ENCODE measurements at regions not wholly inside any gene's neighbourhood (a gene's known extent, or its start where the extent isn't known, plus 50 kb on each side); places are given as distances from the start of the nearest gene placed in this dataset.
"Not testable (repeated sequence)": the region's sequence is repeated elsewhere in the genome, so short reads cannot be mapped to it uniquely, and the experiment has no call there.

DNA sequence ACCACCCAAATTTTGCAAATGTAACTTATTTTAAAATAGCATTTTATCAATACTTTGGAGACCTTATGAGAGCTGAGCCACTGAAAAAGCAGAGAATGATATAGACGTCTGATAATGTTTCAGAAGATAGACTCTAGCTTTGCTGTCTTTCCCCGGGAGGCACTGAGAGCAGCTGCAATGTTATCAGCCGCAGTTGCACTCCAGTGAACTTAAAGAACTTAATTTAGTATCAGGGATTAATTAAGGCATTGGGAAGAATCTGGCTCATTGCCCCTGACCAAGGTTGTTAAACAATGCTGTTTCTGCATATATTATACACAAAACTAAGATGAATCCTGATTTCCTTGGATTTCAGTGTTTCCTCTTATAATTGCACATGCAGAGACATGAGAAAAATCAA is 75.7 kb upstream of the SGCG start:
- Histone ChIP-seq H3K36me3 (ENCODE audit: low read depth) (no peaks in the 10 kb centered on the region), H4K20me1 (ENCODE audit: insufficient read depth) (no peaks in the 10 kb centered on the region), H3K4me1 (replicated peaks; ENCODE audit: insufficient read depth) (no peaks in the 10 kb centered on the region), H3K79me2 (ENCODE audit: low read depth) (no peaks in the 10 kb centered on the region), H3K9me2 (ENCODE audit: insufficient read depth) (no peaks in the 10 kb centered on the region), H3K4me2 (no peak overlapping the region), H3K27ac (no peak overlapping the region), H3F3A (ENCODE audit: insufficient read depth, low read depth) (no peaks in the 10 kb centered on the region), H2AFZ (no peak overlapping the region), H3K27me3 (ENCODE audit: insufficient read depth, low read depth) (peaks cover 68% of the 10 kb centered on the region), H3K9me3 (ENCODE audit: insufficient read depth, low read depth) (no peaks in the 10 kb centered on the region), H3K4me3 (no peak overlapping the region)
- TF ChIP-seq EZH2 (IDR thresholded peaks at IDR 0.05; ENCODE audit: low read depth) (no peak), CTCF (conservative IDR thresholded peaks at IDR 0.05) (no peak)
- no TSS peak for BruUV-seq (replicated peaks)
- CTCF ChIA-PET: no interaction called here
- POLR2A ChIA-PET (ENCODE audit: unreplicated experiment): no interaction called here
- DNase-seq: no peak
- intact Hi-C loops (cut with micrococcal nuclease; ENCODE audit: unreplicated experiment): no loop called here

DNA sequence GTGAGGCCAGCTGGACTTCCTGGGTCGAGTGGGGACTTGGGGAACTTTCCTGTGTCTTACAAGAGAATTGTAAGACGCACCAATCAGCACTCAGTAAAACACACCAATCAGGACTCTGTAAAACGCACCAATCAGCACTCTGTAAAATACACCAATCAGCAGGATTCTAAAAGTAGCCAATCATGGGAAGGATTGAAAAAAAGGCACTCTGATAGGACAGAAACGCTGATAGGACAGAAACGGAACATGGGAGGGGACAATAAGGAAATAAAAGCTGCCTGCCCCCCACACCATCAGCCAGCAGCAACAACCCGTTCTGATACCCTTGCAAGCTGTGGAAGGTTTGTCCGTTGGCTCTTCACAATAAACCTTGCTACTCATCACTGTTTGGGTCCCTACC is 73.1 kb upstream of the SGCG start:
- no peaks in the 10 kb centered on the region for H3K9me2 ChIP-seq (ENCODE audit: insufficient read depth)
- peaks cover 69% of the 10 kb centered on the region for H3K27me3 ChIP-seq (ENCODE audit: insufficient read depth, low read depth)
- no peak overlapping the region for H3K4me2 ChIP-seq
- no peaks in the 10 kb centered on the region for H3K79me2 ChIP-seq (ENCODE audit: low read depth)
- H3K9me3 ChIP-seq (ENCODE audit: insufficient read depth, low read depth): no peaks in the 10 kb centered on the region
- H3K27ac ChIP-seq: no peak overlapping the region
- ChIA-PET POLR2A (ENCODE audit: unreplicated experiment) (no interaction called here), CTCF (no interaction called here)
- H4K20me1 ChIP-seq (ENCODE audit: insufficient read depth): no peaks in the 10 kb centered on the region
- no peaks in the 10 kb centered on the region for H3K4me1 ChIP-seq (replicated peaks; ENCODE audit: insufficient read depth)
- intact Hi-C loops (cut with micrococcal nuclease; ENCODE audit: unreplicated experiment): no loop called here
- TF ChIP-seq EZH2 (IDR thresholded peaks at IDR 0.05; ENCODE audit: low read depth): no peak
- no peaks in the 10 kb centered on the region for H3F3A ChIP-seq (ENCODE audit: insufficient read depth, low read depth)
- H3K36me3 ChIP-seq (ENCODE audit: low read depth): no peaks in the 10 kb centered on the region
- H3K4me3 ChIP-seq: no peak overlapping the region
- H2AFZ ChIP-seq: no peak overlapping the region
- no peak for DNase-seq
- no TSS peak for BruUV-seq (replicated peaks)

- no peaks in the 10 kb centered on the region for H4K20me1 ChIP-seq (ENCODE audit: insufficient read depth)
- H3K4me3 ChIP-seq: no peak overlapping the region
- no peaks in the 10 kb centered on the region for H3K4me1 ChIP-seq (replicated peaks; ENCODE audit: insufficient read depth)
- ChIA-PET POLR2A (ENCODE audit: unreplicated experiment) (no interaction called here), CTCF (no interaction called here)
- H3K4me2 ChIP-seq: no peak overlapping the region
- no peaks in the 10 kb centered on the region for H3K9me2 ChIP-seq (ENCODE audit: insufficient read depth)
- no peak for DNase-seq
- peaks cover 21% of the 10 kb centered on the region for H3K27me3 ChIP-seq (ENCODE audit: insufficient read depth, low read depth)
- TF ChIP-seq EZH2 (IDR thresholded peaks at IDR 0.05; ENCODE audit: low read depth) (no peak), CTCF (conservative IDR thresholded peaks at IDR 0.05) (no peak)
- no peaks in the 10 kb centered on the region for H3K36me3 ChIP-seq (ENCODE audit: low read depth)
- no peak overlapping the region for H3K27ac ChIP-seq
- H3K79me2 ChIP-seq (ENCODE audit: low read depth): no peaks in the 10 kb centered on the region
- no peak overlapping the region for H2AFZ ChIP-seq
- H3F3A ChIP-seq (ENCODE audit: insufficient read depth, low read depth): no peaks in the 10 kb centered on the region
- BruUV-seq (replicated peaks): no TSS peak
- H3K9me3 ChIP-seq (ENCODE audit: insufficient read depth, low read depth): no peaks in the 10 kb centered on the region
- intact Hi-C loops (cut with micrococcal nuclease; ENCODE audit: unreplicated experiment): no loop called here
These were observed 61.6 kb upstream of the SGCG start for GRCh38 chr13:23119131-23119530.

DNA sequence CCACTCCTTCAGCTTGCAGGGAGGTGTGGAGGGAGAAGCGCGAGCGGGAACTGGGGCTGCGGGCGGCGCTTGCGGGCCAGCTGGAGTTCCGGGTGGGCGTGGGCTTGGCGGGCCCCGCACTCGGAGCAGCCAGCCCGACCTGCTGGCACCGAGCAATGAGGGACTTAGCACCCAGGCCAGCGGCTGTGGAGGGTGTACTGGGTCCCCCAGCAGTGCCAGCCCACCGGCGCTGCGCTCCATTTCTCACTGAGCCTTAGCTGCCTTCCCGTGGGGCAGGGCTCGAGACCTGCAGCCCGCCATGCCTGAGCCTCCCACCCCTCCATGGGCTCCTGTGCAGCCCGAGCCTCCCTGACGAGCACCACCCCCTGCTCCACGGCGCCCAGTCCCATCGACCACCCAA is 53.2 kb upstream of the SGCG start:
- CTCF ChIA-PET; DNase-seq; H3F3A ChIP-seq (ENCODE audit: insufficient read depth, low read depth); intact Hi-C loops (cut with micrococcal nuclease; ENCODE audit: unreplicated experiment); H3K9me2 ChIP-seq (ENCODE audit: insufficient read depth); H3K79me2 ChIP-seq (ENCODE audit: low read depth); H3K36me3 ChIP-seq (ENCODE audit: low read depth); H3K4me1 ChIP-seq (replicated peaks; ENCODE audit: insufficient read depth); BruUV-seq (replicated peaks); H3K9me3 ChIP-seq (ENCODE audit: insufficient read depth, low read depth); H3K27ac ChIP-seq; H4K20me1 ChIP-seq (ENCODE audit: insufficient read depth); H3K4me2 ChIP-seq; H3K4me3 ChIP-seq; H2AFZ ChIP-seq; POLR2A ChIA-PET (ENCODE audit: unreplicated experiment): not testable (repeated sequence)
- peaks cover 43% of the 10 kb centered on the region for H3K27me3 ChIP-seq (ENCODE audit: insufficient read depth, low read depth)
